Adrenal gland (tissue), 9 donors: ENCODE measurements at regions not wholly inside any gene's neighbourhood (a gene's known extent, or its start where the extent isn't known, plus 50 kb on each side); places are given as distances from the start of the nearest gene placed in this dataset.

Source experiments
- DNase-seq, 7 donors: peaks; one replicate each; pipeline ENCODE4 v3.0.0-alpha.2; 2019 to 2020
- H3K27ac ChIP-seq, 5 donors: fragments of 200-600 bp; sonication (generic) in 4 of 5; 1 replicate in 3 of 5; 2 replicates in 2 of 5; pipeline versions ENCODE4 v1.5.1 to v1.8.0; 2016 to 2020; ENCODE audit warnings: mild to moderate bottlenecking in 1 of 5
- H3K27me3 ChIP-seq: fragments of 200-600 bp; 2 replicates; pipeline ENCODE4 v1.8.0; 2021
- H3K36me3 ChIP-seq, 2 donors: fragments of 200-600 bp; replicated peaks in 1 of 2; 1 replicate in 1 of 2; 2 replicates in 1 of 2; pipeline versions ENCODE4 v1.5.1 to v1.8.0; 2018 to 2022
- H3K4me1 ChIP-seq, 2 donors: fragments of 200-600 bp; replicated peaks in 1 of 2; 1 replicate in 1 of 2; 2 replicates in 1 of 2; pipeline versions ENCODE4 v1.5.1 to v1.8.0; 2018 to 2021
- H3K4me3 ChIP-seq, 4 donors: fragments of 200-600 bp; sonication (generic) in 3 of 4; one replicate each; pipeline ENCODE4 v1.5.1; 2016 to 2018
- H3K9me3 ChIP-seq, 3 donors: fragments of 200-600 bp; sonication (generic) in 1 of 3; replicated peaks in 1 of 3; 1 replicate in 2 of 3; 2 replicates in 1 of 3; pipeline versions ENCODE4 v1.5.1 to v1.8.0; 2016 to 2021
- CTCF ChIP-seq, 6 experiments: fragments of 450-650 bp in 4 of 6; fragments of 200-600 bp in 2 of 6; sonication (generic) in 1 of 6; IDR thresholded peaks; 1 replicate in 5 of 6; 2 replicates in 1 of 6; pipeline versions ENCODE4 v1.5.1 to v1.8.0; 2016 to 2021; ENCODE audit warnings: antibody characterized with exemption in 6 of 6, mild to moderate bottlenecking in 2 of 6, moderate library complexity in 1 of 6
- POLR2A ChIP-seq, 2 donors: fragments of 450-650 bp; IDR thresholded peaks; one replicate each; pipeline ENCODE4 v1.6.1; 2017; ENCODE audit warnings: antibody characterized with exemption in 2 of 2, mild to moderate bottlenecking in 2 of 2, moderate library complexity in 1 of 2
- WGBS, 4 donors: extraction: QIAGEN DNeasy Blood & Tissue Kit in 2 of 4; methylation state at CpG; one replicate each; pipeline versions ENCODE4 v1.1.5 to v1.1.7; 2013 to 2017; 5-methylcytosine and 5-hydroxymethylcytosine counted together
- intact Hi-C, 2 donors: fragments of 100-400 bp; cut with DNase I; formaldehyde crosslinking; loops; one replicate each; pipeline versions ENCODE4 v1.14.1 to v1.15.0; 2022 to 2023
- donor health status: healthy with polysubstance abuse.
- donor health status: Bipolar disorder and iron deficiency.
- donor health status: DM: yes; HTN: yes; CAD: no.
- donor health status: DM: no; HTN: no; CAD: no.
- donor health status: DM: no; HTN: no; CAD: no.

GRCh38 chr16:72501739-72502593 lies 330.0 kb upstream of the PMFBP1 start:
- H3K4me3 ChIP-seq, result no peak overlapping the region
- peak; percentile 55 to 85 (median 78) for TF ChIP-seq CTCF (IDR thresholded peaks at IDR 0.05)
- no peak for TF ChIP-seq POLR2A (IDR thresholded peaks at IDR 0.05)
- 58 to 74% (median 62%) methylated on average over 3 of the region's 3 CpGs for WGBS, 4 donors
- no peaks in the 10 kb centered on the region for H3K9me3 ChIP-seq
- DNase-seq, result peak; percentile 53 to 80 (median 58)
- no peaks in the 10 kb centered on the region for H3K27me3 ChIP-seq
- H3K4me1 ChIP-seq, result no peaks in the 10 kb centered on the region
- no peak overlapping the region for H3K27ac ChIP-seq
- H3K36me3 ChIP-seq, result no peaks in the 10 kb centered on the region
- intact Hi-C loops, result loop anchor here in 1 of 2 donors (10.0 kb wide), 2 partner anchors 693 to 1373 kb away; no protein-coding TSS in a partner anchor

- no peaks in the 10 kb centered on the region for H3K36me3 ChIP-seq
- no peak overlapping the region for H3K27ac ChIP-seq
- DNase-seq, result no peak
- no peaks in the 10 kb centered on the region for H3K27me3 ChIP-seq
- no peak overlapping the region for H3K4me3 ChIP-seq
- no peaks in the 10 kb centered on the region for H3K4me1 ChIP-seq
- 77 to 88% (median 84%) methylated on average over 5 of the region's 5 CpGs for whole genome bisulfite sequencing, 4 donors
- intact Hi-C loops, result loop anchor here in 1 of 2 donors (10.0 kb wide), 2 partner anchors 694 to 1374 kb away; no protein-coding TSS in a partner anchor
- H3K9me3 ChIP-seq, result no peaks in the 10 kb centered on the region
- TF ChIP-seq POLR2A (IDR thresholded peaks at IDR 0.05), result no peak
- no peak for TF ChIP-seq CTCF (IDR thresholded peaks at IDR 0.05)
Measured at GRCh38 chr16:72500545-72500944, 328.6 kb upstream of the PMFBP1 start.

GRCh38 chr16:72493716-72494415 lies 321.9 kb upstream of the PMFBP1 start:
- Histone ChIP-seq H3K36me3 (no peaks in the 10 kb centered on the region), H3K4me1 (no peaks in the 10 kb centered on the region), H3K9me3 (no peaks in the 10 kb centered on the region), H3K27ac (no peak overlapping the region), H3K27me3 (no peaks in the 10 kb centered on the region), H3K4me3 (no peak overlapping the region)
- WGBS, 4 donors, result 89 to 93% (median 90%) methylated on average over 9 of the region's 9 CpGs
- TF ChIP-seq POLR2A (IDR thresholded peaks at IDR 0.05), result no peak
- intact Hi-C loops, result no loop called here
- DNase-seq, result no peak

GRCh38 chr16:72487283-72487682 lies 315.3 kb upstream of the PMFBP1 start:
- no peak for DNase-seq
- Histone ChIP-seq H3K4me1 (no peaks in the 10 kb centered on the region), H3K27me3 (no peaks in the 10 kb centered on the region), H3K27ac (no peak overlapping the region), H3K9me3 (no peaks in the 10 kb centered on the region), H3K4me3 (no peak overlapping the region), H3K36me3 (no peaks in the 10 kb centered on the region)
- 96 to 100% (median 98%) methylated on average over 1 of the region's 1 CpG for WGBS, 4 donors
- TF ChIP-seq POLR2A (IDR thresholded peaks at IDR 0.05), result no peak
- TF ChIP-seq CTCF (IDR thresholded peaks at IDR 0.05), result no peak
- intact Hi-C loops, result no loop called here
